ENCODE measurements at regions not wholly inside any gene's neighbourhood (a gene's known extent, or its start where the extent isn't known, plus 50 kb on each side); places are given as distances from the start of the nearest gene placed in this dataset.

DNA sequence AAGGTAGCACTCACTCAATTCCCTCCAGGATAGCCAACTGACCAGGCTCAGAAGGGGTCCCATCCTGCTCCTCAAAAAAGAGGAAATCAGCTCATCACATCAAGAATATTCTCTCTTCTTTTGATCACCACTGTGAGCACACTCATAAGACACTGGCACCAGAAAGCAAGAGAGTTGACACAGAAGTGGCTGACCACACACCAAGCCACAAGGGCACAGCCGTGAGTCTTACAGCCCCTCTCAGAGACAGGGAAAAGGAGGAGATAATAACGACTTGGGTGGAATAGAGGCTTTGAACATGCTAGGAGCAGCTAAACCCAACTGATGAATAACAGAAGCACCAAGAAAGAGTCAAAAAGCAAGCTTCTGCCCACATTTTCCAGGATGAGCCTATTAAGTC, 249.1 kb upstream of the PREP start:
- Histone ChIP-seq H3K27ac (ENCODE audit: extremely low read depth, low read depth, low read length) (no peak overlapping the region), H3K9me3 (ENCODE audit: control insufficient read depth, insufficient read depth, low read depth, low read length) (no peaks in the 10 kb centered on the region), H3K4me1 (ENCODE audit: control insufficient read depth, insufficient read depth, low read length) (no peaks in the 10 kb centered on the region), H3K36me3 (ENCODE audit: control insufficient read depth in 2 of 2, insufficient read depth in 1 of 2, low read length in 2 of 2) (no peaks in the 10 kb centered on the region), H3K4me3 (ENCODE audit: low read depth, low read length) (no peak overlapping the region)
- POLR2A ChIA-PET: no interaction called here
- CTCF ChIA-PET: interaction anchor here (0.7 to 1.0 kb wide), 2 partner anchors 135 to 339 kb away, joined by 3 read pairs; no protein-coding TSS in a partner anchor
- TF ChIP-seq, protein P1, sequence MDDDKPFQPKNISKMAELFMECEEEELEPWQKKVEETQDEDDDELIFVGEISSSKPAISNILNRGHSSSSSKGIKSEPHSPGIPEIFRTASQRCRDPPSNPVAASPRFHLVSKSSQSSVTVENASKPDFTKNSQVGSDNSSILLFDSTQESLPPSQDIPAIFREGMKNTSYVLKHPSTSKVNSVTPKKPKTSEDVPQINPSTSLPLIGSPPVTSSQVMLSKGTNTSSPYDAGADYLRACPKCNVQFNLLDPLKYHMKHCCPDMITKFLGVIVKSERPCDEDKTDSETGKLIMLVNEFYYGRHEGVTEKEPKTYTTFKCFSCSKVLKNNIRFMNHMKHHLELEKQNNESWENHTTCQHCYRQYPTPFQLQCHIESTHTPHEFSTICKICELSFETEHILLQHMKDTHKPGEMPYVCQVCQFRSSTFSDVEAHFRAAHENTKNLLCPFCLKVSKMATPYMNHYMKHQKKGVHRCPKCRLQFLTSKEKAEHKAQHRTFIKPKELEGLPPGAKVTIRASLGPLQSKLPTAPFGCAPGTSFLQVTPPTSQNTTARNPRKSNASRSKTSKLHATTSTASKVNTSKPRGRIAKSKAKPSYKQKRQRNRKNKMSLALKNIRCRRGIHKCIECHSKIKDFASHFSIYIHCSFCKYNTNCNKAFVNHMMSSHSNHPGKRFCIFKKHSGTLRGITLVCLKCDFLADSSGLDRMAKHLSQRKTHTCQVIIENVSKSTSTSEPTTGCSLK (tag by site-specific recombination; IDR thresholded peaks at IDR 0.05): no peak
- TF ChIP-seq ZNF549 (tag by site-specific recombination; IDR thresholded peaks at IDR 0.05) (no peak), GFI1B (tag by site-specific recombination; IDR thresholded peaks at IDR 0.05) (no peak), ZNF548 (tag by site-specific recombination; IDR thresholded peaks at IDR 0.05) (no peak)
- TF ChIP-seq, protein P2, sequence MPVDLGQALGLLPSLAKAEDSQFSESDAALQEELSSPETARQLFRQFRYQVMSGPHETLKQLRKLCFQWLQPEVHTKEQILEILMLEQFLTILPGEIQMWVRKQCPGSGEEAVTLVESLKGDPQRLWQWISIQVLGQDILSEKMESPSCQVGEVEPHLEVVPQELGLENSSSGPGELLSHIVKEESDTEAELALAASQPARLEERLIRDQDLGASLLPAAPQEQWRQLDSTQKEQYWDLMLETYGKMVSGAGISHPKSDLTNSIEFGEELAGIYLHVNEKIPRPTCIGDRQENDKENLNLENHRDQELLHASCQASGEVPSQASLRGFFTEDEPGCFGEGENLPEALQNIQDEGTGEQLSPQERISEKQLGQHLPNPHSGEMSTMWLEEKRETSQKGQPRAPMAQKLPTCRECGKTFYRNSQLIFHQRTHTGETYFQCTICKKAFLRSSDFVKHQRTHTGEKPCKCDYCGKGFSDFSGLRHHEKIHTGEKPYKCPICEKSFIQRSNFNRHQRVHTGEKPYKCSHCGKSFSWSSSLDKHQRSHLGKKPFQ (tag by site-specific recombination; IDR thresholded peaks at IDR 0.05): no peak

DNA sequence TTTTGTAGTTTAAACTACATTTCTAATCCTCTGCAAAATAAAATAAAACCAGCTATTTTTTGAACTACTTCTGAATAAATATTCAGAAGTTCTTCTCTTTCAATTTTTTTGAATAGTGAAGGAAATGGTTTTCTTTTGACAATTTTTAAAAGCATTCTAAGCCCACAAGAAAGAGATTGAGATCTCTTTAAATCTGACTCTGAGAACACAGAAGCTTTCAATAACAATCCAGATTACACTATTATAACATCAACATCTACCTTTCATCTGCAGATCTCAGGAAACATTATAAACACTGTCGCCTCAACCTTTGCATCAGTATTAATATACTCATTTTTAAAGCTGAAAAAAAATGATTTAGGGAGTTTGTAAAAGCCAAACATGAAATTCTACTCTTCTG, 247.5 kb upstream of the PREP start:
- no peaks in the 10 kb centered on the region for H3K4me1 ChIP-seq (ENCODE audit: control insufficient read depth, insufficient read depth, low read length)
- ChIA-PET CTCF (interaction anchor here (0.5 to 1.3 kb wide), 6 partner anchors 9 to 722 kb away, joined by 3 to 4 read pairs (median 3); no protein-coding TSS in a partner anchor), POLR2A (no interaction called here)
- no peaks in the 10 kb centered on the region for H3K9me3 ChIP-seq (ENCODE audit: control insufficient read depth, insufficient read depth, low read depth, low read length)
- H3K27ac ChIP-seq (ENCODE audit: extremely low read depth, low read depth, low read length): no peak overlapping the region
- TF ChIP-seq, protein P3, sequence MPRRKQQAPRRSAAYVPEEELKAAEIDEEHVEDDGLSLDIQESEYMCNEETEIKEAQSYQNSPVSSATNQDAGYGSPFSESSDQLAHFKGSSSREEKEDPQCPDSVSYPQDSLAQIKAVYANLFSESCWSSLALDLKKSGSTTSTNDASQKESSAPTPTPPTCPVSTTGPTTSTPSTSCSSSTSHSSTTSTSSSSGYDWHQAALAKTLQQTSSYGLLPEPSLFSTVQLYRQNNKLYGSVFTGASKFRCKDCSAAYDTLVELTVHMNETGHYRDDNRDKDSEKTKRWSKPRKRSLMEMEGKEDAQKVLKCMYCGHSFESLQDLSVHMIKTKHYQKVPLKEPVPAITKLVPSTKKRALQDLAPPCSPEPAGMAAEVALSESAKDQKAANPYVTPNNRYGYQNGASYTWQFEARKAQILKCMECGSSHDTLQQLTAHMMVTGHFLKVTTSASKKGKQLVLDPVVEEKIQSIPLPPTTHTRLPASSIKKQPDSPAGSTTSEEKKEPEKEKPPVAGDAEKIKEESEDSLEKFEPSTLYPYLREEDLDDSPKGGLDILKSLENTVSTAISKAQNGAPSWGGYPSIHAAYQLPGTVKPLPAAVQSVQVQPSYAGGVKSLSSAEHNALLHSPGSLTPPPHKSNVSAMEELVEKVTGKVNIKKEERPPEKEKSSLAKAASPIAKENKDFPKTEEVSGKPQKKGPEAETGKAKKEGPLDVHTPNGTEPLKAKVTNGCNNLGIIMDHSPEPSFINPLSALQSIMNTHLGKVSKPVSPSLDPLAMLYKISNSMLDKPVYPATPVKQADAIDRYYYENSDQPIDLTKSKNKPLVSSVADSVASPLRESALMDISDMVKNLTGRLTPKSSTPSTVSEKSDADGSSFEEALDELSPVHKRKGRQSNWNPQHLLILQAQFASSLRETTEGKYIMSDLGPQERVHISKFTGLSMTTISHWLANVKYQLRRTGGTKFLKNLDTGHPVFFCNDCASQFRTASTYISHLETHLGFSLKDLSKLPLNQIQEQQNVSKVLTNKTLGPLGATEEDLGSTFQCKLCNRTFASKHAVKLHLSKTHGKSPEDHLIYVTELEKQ (tag by site-specific recombination; IDR thresholded peaks at IDR 0.05; ENCODE audit: borderline replicate concordance): no peak
- no peak for TF ChIP-seq TCF7L2 (IDR thresholded peaks at IDR 0.05; ENCODE audit: borderline replicate concordance, low read depth, low read length)
- no peak for TF ChIP-seq IKZF3 (tag by site-specific recombination; IDR thresholded peaks at IDR 0.05)
- TF ChIP-seq, protein P4, sequence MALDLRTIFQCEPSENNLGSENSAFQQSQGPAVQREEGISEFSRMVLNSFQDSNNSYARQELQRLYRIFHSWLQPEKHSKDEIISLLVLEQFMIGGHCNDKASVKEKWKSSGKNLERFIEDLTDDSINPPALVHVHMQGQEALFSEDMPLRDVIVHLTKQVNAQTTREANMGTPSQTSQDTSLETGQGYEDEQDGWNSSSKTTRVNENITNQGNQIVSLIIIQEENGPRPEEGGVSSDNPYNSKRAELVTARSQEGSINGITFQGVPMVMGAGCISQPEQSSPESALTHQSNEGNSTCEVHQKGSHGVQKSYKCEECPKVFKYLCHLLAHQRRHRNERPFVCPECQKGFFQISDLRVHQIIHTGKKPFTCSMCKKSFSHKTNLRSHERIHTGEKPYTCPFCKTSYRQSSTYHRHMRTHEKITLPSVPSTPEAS (tag by site-specific recombination; IDR thresholded peaks at IDR 0.05): no peak
- TF ChIP-seq, protein P5, sequence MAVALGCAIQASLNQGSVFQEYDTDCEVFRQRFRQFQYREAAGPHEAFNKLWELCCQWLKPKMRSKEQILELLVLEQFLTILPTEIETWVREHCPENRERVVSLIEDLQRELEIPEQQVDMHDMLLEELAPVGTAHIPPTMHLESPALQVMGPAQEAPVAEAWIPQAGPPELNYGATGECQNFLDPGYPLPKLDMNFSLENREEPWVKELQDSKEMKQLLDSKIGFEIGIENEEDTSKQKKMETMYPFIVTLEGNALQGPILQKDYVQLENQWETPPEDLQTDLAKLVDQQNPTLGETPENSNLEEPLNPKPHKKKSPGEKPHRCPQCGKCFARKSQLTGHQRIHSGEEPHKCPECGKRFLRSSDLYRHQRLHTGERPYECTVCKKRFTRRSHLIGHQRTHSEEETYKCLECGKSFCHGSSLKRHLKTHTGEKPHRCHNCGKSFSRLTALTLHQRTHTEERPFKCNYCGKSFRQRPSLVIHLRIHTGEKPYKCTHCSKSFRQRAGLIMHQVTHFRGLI (tag by site-specific recombination; IDR thresholded peaks at IDR 0.05): no peak
- no peak for TF ChIP-seq ZNF785 (tag by site-specific recombination; IDR thresholded peaks at IDR 0.05)
- TF ChIP-seq YY1 (tag by site-specific recombination; IDR thresholded peaks at IDR 0.05): no peak
- no peak for TF ChIP-seq ZNF2 (tag by site-specific recombination; IDR thresholded peaks at IDR 0.05)
- no peak for TF ChIP-seq ZNF211 (tag by site-specific recombination; IDR thresholded peaks at IDR 0.05; ENCODE audit: low read depth)
- no peak for TF ChIP-seq ZBTB17 (tag by site-specific recombination; IDR thresholded peaks at IDR 0.05)
- TF ChIP-seq ZEB2 (tag by site-specific recombination; IDR thresholded peaks at IDR 0.05): no peak
- no peak for TF ChIP-seq ZNF133 (tag by site-specific recombination; IDR thresholded peaks at IDR 0.05)
- no peak for TF ChIP-seq ZNF223 (tag by site-specific recombination; IDR thresholded peaks at IDR 0.05)
- no peak overlapping the region for H3K4me3 ChIP-seq (ENCODE audit: low read depth, low read length)
- no peaks in the 10 kb centered on the region for H3K36me3 ChIP-seq (ENCODE audit: control insufficient read depth in 2 of 2, insufficient read depth in 1 of 2, low read length in 2 of 2)
